OCI-LY3 (cell line): ENCODE measurements at regions not wholly inside any gene's neighbourhood (a gene's known extent, or its start where the extent isn't known, plus 50 kb on each side); places are given as distances from the start of the nearest gene placed in this dataset.

Experiments used
- H2AFZ ChIP-seq: fragments of 200-600, 300-600 bp; shearing (Covaris generic); 2 replicates; pipeline ENCODE4 v1.6.0; 2014; ENCODE audit warnings: antibody characterized with exemption, low read depth, low read length
- H3K27ac ChIP-seq: fragments of 200-600, 300-600 bp; sonication (generic); 2 replicates; pipeline ENCODE4 v1.5.1; 2014; ENCODE audit warnings: mild to moderate bottlenecking, low read length, moderate library complexity, mixed read lengths
- H3K27me3 ChIP-seq: fragments of 200-600, 300-600 bp; sonication (generic); 2 replicates; pipeline ENCODE4 v1.6.1; 2014; ENCODE audit warnings: low read depth, low read length, mixed read lengths
- H3K36me3 ChIP-seq: fragments of 200-600, 300-600 bp; sonication (generic); replicated peaks from 2 replicates; pipeline ENCODE3; 2014; ENCODE audit warnings: low read depth, low read length, mixed read lengths
- H3K4me1 ChIP-seq: fragments of 300-600, 200-600 bp; sonication (generic); 2 replicates; pipeline ENCODE4 v1.6.1; 2014; ENCODE audit warnings: low read length, mixed read lengths
- H3K4me2 ChIP-seq: fragments of 200-600, 300-600 bp; sonication (generic); 2 replicates; pipeline ENCODE4 v1.6.1; 2014; ENCODE audit warnings: low read length, mixed read lengths
- H3K4me3 ChIP-seq: fragments of 300-600, 200-600 bp; sonication (generic); 2 replicates; pipeline ENCODE4 v1.5.1; 2014; ENCODE audit warnings: antibody characterized with exemption, mild to moderate bottlenecking, low read length, moderate library complexity
- H3K79me2 ChIP-seq: fragments of 300-600, 200-600 bp; shearing (Covaris generic); 2 replicates; pipeline ENCODE4 v1.6.1; 2014; ENCODE audit warnings: mild to moderate bottlenecking, low read length, mixed read lengths
- H3K9ac ChIP-seq: fragments of 300-600, 200-600 bp; shearing (Covaris generic); 2 replicates; pipeline ENCODE4 v1.6.0; 2014; ENCODE audit warnings: mild to moderate bottlenecking, low read length, moderate library complexity
- H3K9me3 ChIP-seq: fragments of 200-600, 300-600 bp; shearing (Covaris generic); 2 replicates; pipeline ENCODE4 v1.6.1; 2014; ENCODE audit warnings: low read length, mixed read lengths; ENCODE audit not compliant: insufficient read depth
- H4K20me1 ChIP-seq: fragments of 200-600, 300-600 bp; sonication (generic); 2 replicates; pipeline ENCODE4 v1.6.1; 2016; ENCODE audit warnings: low read length, mixed read lengths; ENCODE audit not compliant: insufficient read depth
- EZH2phosphoT487 ChIP-seq: fragments of 200-600 bp; shearing (Covaris generic); IDR thresholded peaks from 2 replicates; pipeline ENCODE4 v1.6.1; 2018; ENCODE audit warnings: antibody characterized with exemption, mixed run types, low read depth
- TF ChIP-seq, protein P1 (sequence below): fragments of 200-600, 300-600 bp; sonication (generic); IDR thresholded peaks from 2 replicates; pipeline ENCODE4 v1.5.1; 2014; ENCODE audit warnings: antibody characterized with exemption, low read length, low read depth

DNA sequence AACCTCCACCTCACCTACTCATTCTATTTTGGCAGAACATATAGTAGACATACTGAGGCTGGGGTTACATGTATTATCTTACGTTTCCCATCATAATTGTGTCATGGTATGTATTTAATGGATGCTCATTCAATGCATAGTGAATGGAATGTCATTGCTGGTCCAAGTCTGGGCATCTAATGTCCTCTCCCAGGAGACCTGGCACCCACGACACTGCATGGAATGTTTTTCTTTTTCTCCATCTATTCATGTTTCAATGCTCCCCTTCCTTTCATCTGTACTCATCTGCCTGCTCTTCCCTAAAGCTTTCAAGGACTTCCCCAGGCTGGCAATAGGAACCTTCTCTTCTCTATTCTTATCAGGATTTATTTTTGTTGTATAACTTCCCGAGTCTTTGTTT lies 50.8 kb upstream of the SLIT3 start:
- Histone ChIP-seq H3K36me3 (no peaks in the 10 kb centered on the region), H3K79me2 (no peaks in the 10 kb centered on the region), H3K9ac (no peak overlapping the region), H3K4me3 (no peak overlapping the region), H3K27ac (no peak overlapping the region), H3K27me3 (peaks cover 58% of the 10 kb centered on the region), H3K4me2 (no peak overlapping the region), H4K20me1 (no peaks in the 10 kb centered on the region), H3K9me3 (no peaks in the 10 kb centered on the region), H2AFZ (no peak overlapping the region), H3K4me1 (no peaks in the 10 kb centered on the region)
- TF ChIP-seq, protein P1, sequence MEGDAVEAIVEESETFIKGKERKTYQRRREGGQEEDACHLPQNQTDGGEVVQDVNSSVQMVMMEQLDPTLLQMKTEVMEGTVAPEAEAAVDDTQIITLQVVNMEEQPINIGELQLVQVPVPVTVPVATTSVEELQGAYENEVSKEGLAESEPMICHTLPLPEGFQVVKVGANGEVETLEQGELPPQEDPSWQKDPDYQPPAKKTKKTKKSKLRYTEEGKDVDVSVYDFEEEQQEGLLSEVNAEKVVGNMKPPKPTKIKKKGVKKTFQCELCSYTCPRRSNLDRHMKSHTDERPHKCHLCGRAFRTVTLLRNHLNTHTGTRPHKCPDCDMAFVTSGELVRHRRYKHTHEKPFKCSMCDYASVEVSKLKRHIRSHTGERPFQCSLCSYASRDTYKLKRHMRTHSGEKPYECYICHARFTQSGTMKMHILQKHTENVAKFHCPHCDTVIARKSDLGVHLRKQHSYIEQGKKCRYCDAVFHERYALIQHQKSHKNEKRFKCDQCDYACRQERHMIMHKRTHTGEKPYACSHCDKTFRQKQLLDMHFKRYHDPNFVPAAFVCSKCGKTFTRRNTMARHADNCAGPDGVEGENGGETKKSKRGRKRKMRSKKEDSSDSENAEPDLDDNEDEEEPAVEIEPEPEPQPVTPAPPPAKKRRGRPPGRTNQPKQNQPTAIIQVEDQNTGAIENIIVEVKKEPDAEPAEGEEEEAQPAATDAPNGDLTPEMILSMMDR, result no peak
- no peak for TF ChIP-seq EZH2phosphoT487

DNA sequence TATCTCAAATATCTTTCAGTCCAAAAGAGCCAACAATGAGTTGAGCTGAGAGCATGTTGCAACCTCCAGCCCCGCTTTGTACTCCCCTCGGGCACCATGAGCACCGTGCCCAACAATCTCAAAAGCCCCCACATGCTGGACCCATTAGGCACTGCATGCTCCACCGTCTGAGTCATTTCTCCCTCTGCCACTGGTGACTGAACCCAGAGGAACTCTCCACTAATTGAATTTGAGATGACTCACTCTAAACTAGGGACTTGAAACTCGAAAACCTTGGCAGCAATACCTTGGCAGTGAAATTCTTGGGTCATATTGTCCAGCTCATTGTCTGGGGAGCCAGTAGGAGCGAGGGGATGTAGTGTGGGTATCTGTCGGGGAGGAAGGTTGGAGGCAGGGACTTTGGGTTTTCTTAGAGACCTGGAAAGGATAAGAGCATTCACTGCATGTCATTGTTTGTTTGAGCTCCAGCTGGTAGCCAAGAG lies 49.9 kb upstream of the SLIT3 start:
- no peak overlapping the region for H3K4me2 ChIP-seq
- H3K9me3 ChIP-seq, result no peaks in the 10 kb centered on the region
- no peaks in the 10 kb centered on the region for H3K79me2 ChIP-seq
- TF ChIP-seq, protein P1, result no peak
- TF ChIP-seq EZH2phosphoT487, result no peak
- no peak overlapping the region for H3K27ac ChIP-seq
- H3K9ac ChIP-seq, result no peak overlapping the region
- H4K20me1 ChIP-seq, result no peaks in the 10 kb centered on the region
- no peaks in the 10 kb centered on the region for H3K36me3 ChIP-seq
- no peak overlapping the region for H3K4me3 ChIP-seq
- H3K4me1 ChIP-seq, result no peaks in the 10 kb centered on the region
- peaks cover 59% of the 10 kb centered on the region for H3K27me3 ChIP-seq
- H2AFZ ChIP-seq, result no peak overlapping the region
